GM12878 (cell line): ENCODE measurements at regions not wholly inside any gene's neighbourhood (a gene's known extent, or its start where the extent isn't known, plus 50 kb on each side); places are given as distances from the start of the nearest gene placed in this dataset.

Experiments used
- ATAC-seq: fragments of 200-7000 bp; cut with Tn5 transposase; 3 replicates; pipeline ENCODE4 v1.9.1; 2020; ENCODE audit warnings: mild to moderate bottlenecking, moderate library complexity
- BruUV-seq: library from RNA; stranded (reverse); fragments of 400-500 nt; replicated peaks from 2 replicates; lab custom pipeline; 2021; lab: Mats Ljungman, UMichigan
- CTCF ChIA-PET: fragments of 300-600 bp; sonication (Branson Sonifier 250); formaldehyde crosslinking; extraction: SDS; loops from one replicate; lab custom pipeline; 2021; ENCODE audit warnings: inconsistent platforms; lab: Yijun Ruan, JAX
- POLR2A ChIA-PET: fragments of 350-600 bp; formaldehyde crosslinking; extraction: SDS; loops from one replicate; lab custom pipeline; 2021; ENCODE audit warnings: inconsistent platforms; lab: Charles Lee
- RAD21 ChIA-PET: fragments of 300-600 bp; sonication (Branson Sonifier 250); formaldehyde crosslinking; loops from one replicate; lab custom pipeline; 2023; ENCODE audit warnings: antibody characterized with exemption; ENCODE audit not compliant: unreplicated experiment; lab: Charles Lee
- SMC1A ChIA-PET: fragments of 300-600 bp; sonication (Branson Sonifier 250); formaldehyde crosslinking; loops from one replicate; lab custom pipeline; 2023; ENCODE audit not compliant: unreplicated experiment, uncharacterized antibody; lab: Charles Lee
- DNase-seq: peaks from one replicate; pipeline ENCODE4 v3.0.0-alpha.2; 2011; ENCODE audit warnings: low read depth, low spot score
- FAIRE-seq: peaks from 3 replicates; lab custom pipeline; 2011; peaks lifted over from hg19 to GRCh38; lab: Jason Lieb, UNC
- H2AFZ ChIP-seq: 2 replicates; pipeline ENCODE4 v1.6.0; 2011; ENCODE audit warnings: low read depth, low read length, control low read depth; ENCODE audit not compliant: control insufficient read depth
- H3K27ac ChIP-seq: 2 replicates; pipeline ENCODE4 v1.5.1; 2011; ENCODE audit warnings: control low read depth; ENCODE audit not compliant: control insufficient read depth, insufficient read depth
- H3K27me3 ChIP-seq, 2 experiments: replicated peaks in 1 of 2; 2 replicates each; pipeline versions ENCODE4 v1.6.0 to v1.6.1; 2011; ENCODE audit warnings: low read length in 1 of 2; ENCODE audit not compliant: control insufficient read depth in 2 of 2, insufficient read depth in 2 of 2
- H3K36me3 ChIP-seq, 2 experiments: 2 replicates each; pipeline ENCODE4 v1.5.1; 2011; ENCODE audit warnings: low read length in 1 of 2; ENCODE audit not compliant: control insufficient read depth in 2 of 2, insufficient read depth in 2 of 2
- H3K4me1 ChIP-seq: 2 replicates; pipeline ENCODE4 v1.6.1; 2011; ENCODE audit warnings: mild to moderate bottlenecking, low read length, moderate library complexity, mixed read lengths; ENCODE audit not compliant: control insufficient read depth, insufficient read depth
- H3K4me2 ChIP-seq: 2 replicates; pipeline ENCODE4 v1.6.0; 2011; ENCODE audit warnings: control low read depth; ENCODE audit not compliant: control insufficient read depth, insufficient read depth
- H3K4me3 ChIP-seq: fragments of 200-600 bp; sonication (generic); 2 replicates; pipeline ENCODE4 v1.5.1; 2016
- H3K79me2 ChIP-seq: 2 replicates; pipeline ENCODE4 v1.6.0; 2011; ENCODE audit warnings: low read length; ENCODE audit not compliant: control insufficient read depth, insufficient read depth
- H3K9ac ChIP-seq: 2 replicates; pipeline ENCODE4 v1.8.0; 2011; ENCODE audit warnings: low read length, control low read depth, mixed read lengths; ENCODE audit not compliant: control insufficient read depth, insufficient read depth
- H3K9me3 ChIP-seq: replicated peaks from 3 replicates; pipeline ENCODE4 v1.5.1; 2011; ENCODE audit warnings: mild to moderate bottlenecking, low read length; ENCODE audit not compliant: control insufficient read depth, insufficient read depth
- H4K20me1 ChIP-seq: 2 replicates; pipeline ENCODE4 v1.6.0; 2011; ENCODE audit not compliant: control insufficient read depth, insufficient read depth
- ATF2 ChIP-seq: IDR thresholded peaks from 2 replicates; pipeline ENCODE4 v1.6.1; 2012; ENCODE audit warnings: low read length, inconsistent platforms
- ATF3 ChIP-seq: IDR thresholded peaks from 2 replicates; pipeline ENCODE4 v1.6.1; 2011; ENCODE audit warnings: low read depth, mild to moderate bottlenecking, low read length, moderate library complexity, borderline replicate concordance; ENCODE audit errors: extremely low read depth
- BACH1 ChIP-seq: fragments of 450-650 bp; IDR thresholded peaks from 2 replicates; pipeline ENCODE4 v1.6.1; 2017; ENCODE audit warnings: mild to moderate bottlenecking, borderline replicate concordance
- CEBPB ChIP-seq, 2 experiments: fragments of 150-350 bp in 1 of 2; IDR thresholded peaks; 2 replicates each; pipeline ENCODE4 v1.6.1; 2012 to 2014; ENCODE audit warnings: low read depth in 2 of 2, low read length in 2 of 2, borderline replicate concordance in 1 of 2, inconsistent platforms in 1 of 2
- CEBPZ ChIP-seq: fragments of 150-350 bp; IDR thresholded peaks from 2 replicates; pipeline ENCODE4 v1.6.1; 2016; ENCODE audit warnings: low read depth, low read length
- CHD1 ChIP-seq: IDR thresholded peaks from 2 replicates; pipeline ENCODE4 v1.6.1; 2012; ENCODE audit warnings: low read depth, low read length, improper control_type of control experiment
- EGR1 ChIP-seq, 2 experiments: IDR thresholded peaks; 1 replicate in 1 of 2; 2 replicates in 1 of 2; pipeline ENCODE4 v1.6.1; 2011 to 2012; ENCODE audit warnings: low read depth in 2 of 2, low read length in 2 of 2, borderline replicate concordance in 1 of 2, mild to moderate bottlenecking in 1 of 2, moderate library complexity in 1 of 2
- HDAC2 ChIP-seq: fragments of 200-600 bp; sonication (generic); IDR thresholded peaks from 2 replicates; pipeline ENCODE4 v1.6.1; 2017
- IKZF2 ChIP-seq, 2 experiments: fragments of 450-650 bp; IDR thresholded peaks; 2 replicates each; pipeline ENCODE4 v1.6.1; 2017; ENCODE audit warnings: mild to moderate bottlenecking in 2 of 2, moderate library complexity in 2 of 2
- IRF5 ChIP-seq: fragments of 450-650 bp; IDR thresholded peaks from 2 replicates; pipeline ENCODE4 v1.6.1; 2017; ENCODE audit warnings: borderline replicate concordance
- MYC ChIP-seq: IDR thresholded peaks from 2 replicates; pipeline ENCODE4 v1.6.1; 2011; ENCODE audit warnings: mild to moderate bottlenecking, low read length, moderate library complexity, inconsistent platforms; ENCODE audit not compliant: insufficient read depth, insufficient replicate concordance, insufficient read length, severe bottlenecking
- PML ChIP-seq: IDR thresholded peaks from 2 replicates; pipeline ENCODE4 v1.6.1; 2012; ENCODE audit warnings: low read length, inconsistent platforms
- SIN3A ChIP-seq: IDR thresholded peaks from 2 replicates; pipeline ENCODE4 v1.6.1; 2012; ENCODE audit warnings: low read depth, low read length, improper control_type of control experiment
- SIX5 ChIP-seq: IDR thresholded peaks from 2 replicates; pipeline ENCODE4 v1.6.1; 2011; ENCODE audit warnings: mild to moderate bottlenecking, low read depth, low read length, moderate library complexity; ENCODE audit not compliant: severe bottlenecking
- SPI1 ChIP-seq: IDR thresholded peaks from 2 replicates; pipeline ENCODE4 v1.6.1; 2011; ENCODE audit warnings: low read depth, mild to moderate bottlenecking, low read length, moderate library complexity, borderline replicate concordance; ENCODE audit not compliant: insufficient read depth
- TBL1XR1 ChIP-seq: IDR thresholded peaks from 2 replicates; pipeline ENCODE4 v1.6.1; 2012; ENCODE audit warnings: low read depth, low read length, improper control_type of control experiment
- ZSCAN29 ChIP-seq: fragments of 450-650 bp; IDR thresholded peaks from 2 replicates; pipeline ENCODE4 v1.6.1; 2017; ENCODE audit warnings: mild to moderate bottlenecking, moderate library complexity
- WGBS: methylation state at CpG from one replicate; pipeline ENCODE4 v1.1.6; 2016; ENCODE audit warnings: low lambda C conversion rate; ENCODE audit not compliant: insufficient replicate concordance, insufficient coverage; ENCODE audit errors: missing lambda C conversion rate; 5-methylcytosine and 5-hydroxymethylcytosine counted together
- in situ Hi-C: fragments of 300-500 bp; cut with MboI; formaldehyde crosslinking; loops from 9 replicates; pipeline ENCODE4 v1.14.3; 2018; ENCODE audit warnings: mixed read lengths
- intact Hi-C: fragments of 100-400 bp; cut with micrococcal nuclease; formaldehyde crosslinking; loops from one replicate; pipeline ENCODE4 v1.14.2; 2022; ENCODE audit not compliant: unreplicated experiment

GRCh38 chr6:54598787-54599313 is 247.7 kb upstream of the FAM83B start:
- ChIA-PET RAD21 (no interaction called here), POLR2A (no interaction called here), SMC1A (interaction anchor here (1.0 to 1.4 kb wide), 2 partner anchors 16 to 19 kb away, joined by 3 read pairs; no protein-coding TSS in a partner anchor), CTCF (interaction anchor here (1.0 kb wide), 1 partner anchor 12 kb away, joined by 3 read pairs; no protein-coding TSS in a partner anchor)
- BruUV-seq, result no TSS peak
- TF ChIP-seq BACH1 (no peak), CHD1 (no peak), IKZF2 (IDR thresholded peaks at IDR 0.05) (no peak), ZSCAN29 (no peak), MYC (no peak), SIN3A (no peak), CEBPB (IDR thresholded peaks at IDR 0.05; ENCODE audit: borderline replicate concordance in 1 of 2, low read depth in 2 of 2, low read length in 2 of 2) (no peak), ATF2 (no peak), PML (no peak), IRF5 (no peak), TBL1XR1 (no peak), CEBPZ (no peak), HDAC2 (no peak), ATF3 (no peak), SIX5 (no peak), EGR1 (IDR thresholded peaks at IDR 0.05; ENCODE audit: borderline replicate concordance in 1 of 2, low read depth in 2 of 2, low read length in 2 of 2) (no peak), SPI1 (no peak)
- no peak for FAIRE-seq
- Histone ChIP-seq H3K27me3 (no peaks in the 10 kb centered on the region), H3K79me2 (no peaks in the 10 kb centered on the region), H3K4me3 (no peak overlapping the region), H3K27ac (no peak overlapping the region), H3K9ac (no peak overlapping the region), H3K4me1 (no peaks in the 10 kb centered on the region), H3K36me3 (no peaks in the 10 kb centered on the region), H2AFZ (no peak overlapping the region), H4K20me1 (no peaks in the 10 kb centered on the region), H3K4me2 (no peak overlapping the region), H3K9me3 (no peaks in the 10 kb centered on the region)
- in situ Hi-C loops (no loop called here), intact Hi-C loops (no loop called here)
- ATAC-seq, result no peak
- 37% methylated on average over 5 of the region's 5 CpGs for WGBS
- DNase-seq, result no peak
